ENCODE measurements at regions not wholly inside any gene's neighbourhood (a gene's known extent, or its start where the extent isn't known, plus 50 kb on each side); places are given as distances from the start of the nearest gene placed in this dataset.

GRCh38 chr2:60652832-60653340 is 99.4 kb upstream of the BCL11A start:
- no peak for DNase-seq (ENCODE audit: extremely low read depth in 1 of 2, low read depth in 1 of 2)

GRCh38 chr2:60657673-60658072 is 98.4 kb upstream of the PAPOLG start:
- DNase-seq (ENCODE audit: extremely low read depth in 1 of 2, low read depth in 1 of 2) = no peak

GRCh38 chr2:60659026-60659425 is 97.0 kb upstream of the PAPOLG start:
- no peak for DNase-seq (ENCODE audit: extremely low read depth in 1 of 2, low read depth in 1 of 2)

DNA sequence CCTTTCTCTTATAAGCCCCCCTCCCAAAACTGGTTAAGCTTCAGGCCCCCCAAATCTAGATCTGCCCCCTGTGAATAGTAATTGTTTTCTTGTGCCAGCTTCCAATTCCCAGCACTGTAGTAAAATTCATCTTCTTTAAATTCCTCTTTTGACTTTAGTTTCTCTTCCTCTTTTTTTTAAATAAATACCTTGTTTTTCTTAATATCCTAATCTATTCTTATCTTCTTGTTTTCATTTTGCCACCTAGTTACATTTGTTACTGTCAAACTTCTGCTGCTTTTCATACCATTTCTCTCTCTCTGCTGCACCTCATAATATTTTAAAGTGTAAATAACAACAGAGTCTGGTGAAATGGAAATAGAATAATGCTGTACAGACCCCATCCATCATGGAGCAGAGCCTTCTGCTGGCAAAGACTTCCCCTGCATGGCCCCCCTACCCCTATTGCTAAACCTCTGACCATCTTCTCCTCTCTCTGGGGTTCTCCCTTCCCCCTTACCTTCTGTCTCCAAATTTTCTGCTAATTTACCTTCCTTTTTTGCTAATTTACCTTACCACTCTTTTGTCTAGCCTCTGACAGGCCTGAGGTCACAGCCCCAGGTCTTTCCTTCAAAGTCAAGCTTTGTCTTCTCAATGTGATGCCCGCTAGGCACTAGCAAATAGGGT is 94.9 kb upstream of the PAPOLG start:
- no peak for DNase-seq (ENCODE audit: extremely low read depth in 1 of 2, low read depth in 1 of 2)

DNA sequence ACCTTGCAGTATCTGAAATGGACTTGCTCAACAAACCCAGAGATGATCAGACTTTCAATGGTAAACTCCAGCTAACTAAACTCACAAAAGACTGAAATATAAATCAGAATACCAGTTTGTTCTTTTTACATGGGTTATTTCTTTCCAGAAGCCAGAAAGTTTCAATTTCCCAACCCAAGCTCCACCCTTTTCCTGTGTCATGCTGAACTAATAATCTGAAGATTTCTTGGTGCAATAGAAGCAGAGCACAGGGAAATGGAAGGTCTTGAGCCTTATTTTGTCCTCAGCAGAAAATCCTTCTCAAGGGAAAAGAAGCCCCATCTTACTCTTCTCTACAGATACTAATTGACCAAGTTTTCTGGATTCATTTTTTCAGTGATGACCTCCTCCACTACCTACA is 93.3 kb upstream of the PAPOLG start:
- DNase-seq (ENCODE audit: extremely low read depth in 1 of 2, low read depth in 1 of 2) = no peak

GRCh38 chr2:60671966-60672365 is 84.1 kb upstream of the PAPOLG start:
- no peak for DNase-seq (ENCODE audit: extremely low read depth in 1 of 2, low read depth in 1 of 2)

DNA sequence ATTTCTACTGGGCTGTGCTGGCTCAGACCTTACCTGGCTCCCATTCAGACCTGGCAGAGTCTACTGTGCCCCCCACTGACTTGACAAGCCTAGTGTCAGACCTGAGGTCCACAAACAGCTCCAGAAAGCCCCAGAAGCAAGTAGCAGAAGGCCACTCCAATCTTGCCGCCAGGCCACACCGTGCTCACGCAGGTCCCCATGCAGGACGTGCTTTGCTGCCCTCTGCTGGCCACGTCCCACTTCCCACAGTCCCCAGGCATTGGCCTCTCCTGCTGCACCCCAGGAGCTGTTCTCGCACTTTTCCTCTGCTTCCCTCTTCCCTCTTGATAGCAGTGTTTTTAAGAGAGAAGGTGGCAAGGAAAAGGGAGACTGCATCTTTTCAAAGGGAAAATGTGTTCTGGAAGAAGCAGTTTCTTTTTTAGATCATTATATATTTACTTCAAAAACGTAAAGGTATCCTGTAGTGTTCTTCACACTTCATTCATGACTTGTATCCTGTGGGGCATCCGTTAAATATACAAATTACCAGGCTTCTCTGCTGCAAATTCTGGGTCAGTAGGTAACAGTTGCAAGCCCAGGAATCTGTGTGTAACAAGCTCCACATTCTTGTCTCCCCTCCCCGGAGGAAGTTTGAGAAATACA is 81.4 kb upstream of the PAPOLG start:
- DNase-seq (ENCODE audit: extremely low read depth in 1 of 2, low read depth in 1 of 2) = peak; percentile 34 to 69

DNA sequence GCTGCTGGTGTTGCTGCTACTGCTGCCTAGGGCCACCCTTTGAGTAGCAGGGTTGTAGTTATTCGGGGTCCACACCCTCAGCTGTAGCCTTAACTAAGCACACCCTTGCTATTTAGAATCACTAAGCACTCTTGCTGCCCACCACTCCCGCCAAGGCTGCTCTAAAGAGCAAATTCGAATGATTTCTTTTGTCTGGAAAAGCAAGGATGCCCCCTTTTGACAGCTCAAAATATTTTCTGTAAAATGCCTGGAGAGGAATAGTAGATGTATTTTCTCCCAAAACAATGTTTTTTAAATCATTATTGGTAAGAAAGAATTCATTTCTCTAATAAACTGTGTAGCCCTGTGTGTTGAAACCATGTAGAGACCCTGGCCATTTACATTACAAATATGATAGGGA is 80.8 kb upstream of the PAPOLG start:
- DNase-seq (ENCODE audit: extremely low read depth in 1 of 2, low read depth in 1 of 2) = no peak

- DNase-seq (ENCODE audit: extremely low read depth in 1 of 2, low read depth in 1 of 2) = no peak
These were observed 79.2 kb upstream of the PAPOLG start for GRCh38 chr2:60676706-60677330.

GRCh38 chr2:60677356-60677755 is 78.7 kb upstream of the PAPOLG start:
- DNase-seq (ENCODE audit: extremely low read depth in 1 of 2, low read depth in 1 of 2) = no peak

DNA sequence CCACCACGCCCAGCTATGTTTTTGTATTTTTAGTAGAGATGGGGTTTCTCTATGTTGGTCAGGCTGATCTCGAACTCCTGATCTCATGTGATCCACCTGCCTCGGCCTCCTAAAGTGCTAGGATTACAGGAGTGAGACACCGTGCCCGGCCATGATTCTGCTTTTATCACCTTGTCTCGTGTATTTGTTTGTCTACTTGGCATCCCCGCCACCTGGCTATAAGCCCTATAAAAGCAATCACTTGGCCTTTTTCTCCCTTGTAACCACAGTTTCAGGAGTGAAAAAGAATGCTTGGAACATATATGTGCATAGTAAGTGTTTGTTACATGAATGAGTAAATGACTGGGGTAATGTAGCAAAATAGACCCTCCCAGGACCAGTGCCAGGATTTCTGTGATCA is 77.5 kb upstream of the PAPOLG start:
- no peak for DNase-seq (ENCODE audit: extremely low read depth in 1 of 2, low read depth in 1 of 2)

DNA sequence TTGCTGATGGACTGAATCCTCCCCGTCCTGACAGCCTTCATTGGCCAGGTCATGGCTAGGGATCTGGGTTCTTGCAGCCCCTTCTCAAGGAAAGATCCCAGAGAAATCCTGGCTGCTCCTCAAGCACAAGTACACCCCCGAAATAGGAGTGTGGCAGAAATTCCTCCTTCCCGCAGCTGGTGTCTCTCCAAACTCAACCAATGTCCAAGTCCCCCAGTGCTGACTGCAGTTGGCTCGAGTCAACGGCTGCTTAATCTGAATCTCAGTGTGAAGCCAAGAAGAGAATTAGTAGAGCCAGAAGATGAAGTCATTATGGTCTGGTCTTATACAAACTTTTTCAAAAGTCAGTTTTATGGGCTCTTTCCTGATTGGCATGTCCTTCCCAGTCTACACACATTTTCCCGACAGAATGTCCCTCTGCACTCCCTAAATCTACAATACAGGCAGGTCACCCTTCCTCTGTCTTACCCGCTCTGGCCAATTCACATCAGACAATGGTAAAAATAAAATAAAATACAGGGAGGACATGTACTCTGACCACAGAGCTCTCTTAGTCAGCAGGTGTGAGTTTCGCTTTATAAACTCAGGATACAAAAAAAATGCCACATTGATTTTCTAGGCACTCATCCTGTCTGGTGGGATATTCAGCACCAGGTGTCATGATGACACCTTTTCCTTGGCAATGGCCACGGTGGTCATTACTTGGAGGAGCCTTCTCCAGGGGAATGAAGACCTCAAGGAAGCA is 76.9 kb upstream of the PAPOLG start:
- DNase-seq (ENCODE audit: extremely low read depth in 1 of 2, low read depth in 1 of 2) = no peak

- no peak for DNase-seq (ENCODE audit: extremely low read depth in 1 of 2, low read depth in 1 of 2)
These were observed 62.5 kb upstream of the PAPOLG start for GRCh38 chr2:60693551-60693950.

- no peak for DNase-seq (ENCODE audit: extremely low read depth in 1 of 2, low read depth in 1 of 2)
These were observed 60.3 kb upstream of the PAPOLG start for GRCh38 chr2:60695793-60696192.

GRCh38 chr2:60699617-60700016 is 56.5 kb upstream of the PAPOLG start:
- no peak for DNase-seq (ENCODE audit: extremely low read depth in 1 of 2, low read depth in 1 of 2)

DNA sequence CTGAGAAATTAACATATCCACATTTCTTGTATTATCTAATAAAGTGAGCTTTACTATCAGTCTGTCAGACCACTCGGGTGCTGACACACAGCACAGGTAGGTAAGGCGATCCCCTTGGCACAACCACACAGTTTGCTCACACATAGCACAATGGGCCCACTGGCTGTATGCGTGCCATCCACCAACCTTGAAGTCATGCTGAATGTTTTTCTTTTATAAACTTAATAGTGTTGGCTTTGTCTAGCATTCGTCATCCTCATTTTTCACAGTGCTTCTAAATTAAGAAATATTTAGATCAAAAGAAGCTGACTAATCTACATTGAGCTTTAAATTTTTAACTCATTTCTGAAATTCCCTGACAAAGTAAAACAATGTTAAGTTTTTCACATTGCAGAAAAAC is 50.0 kb upstream of the PAPOLG start:
- DNase-seq (ENCODE audit: extremely low read depth in 1 of 2, low read depth in 1 of 2) = no peak

Data from activated CD8-positive, alpha-beta memory T cell treated with anti-CD3 and anti-CD28 coated beads for 1 hour (primary cell).